Hematopoietic multipotent progenitor cell (in vitro differentiated cells): ENCODE measurements at regions not wholly inside any gene's neighbourhood (a gene's known extent, or its start where the extent isn't known, plus 50 kb on each side); places are given as distances from the start of the nearest gene placed in this dataset.

Source experiments
- DNase-seq, 3 donors: peaks; one replicate each; pipeline ENCODE4 v3.0.0-alpha.2; 2011 to 2015; ENCODE audit warnings: low read depth in 2 of 3, low spot score in 2 of 3

- no peak for DNase-seq
These were observed 190.1 kb upstream of the SYT1 start for GRCh38 chr12:78674311-78675090.

DNA sequence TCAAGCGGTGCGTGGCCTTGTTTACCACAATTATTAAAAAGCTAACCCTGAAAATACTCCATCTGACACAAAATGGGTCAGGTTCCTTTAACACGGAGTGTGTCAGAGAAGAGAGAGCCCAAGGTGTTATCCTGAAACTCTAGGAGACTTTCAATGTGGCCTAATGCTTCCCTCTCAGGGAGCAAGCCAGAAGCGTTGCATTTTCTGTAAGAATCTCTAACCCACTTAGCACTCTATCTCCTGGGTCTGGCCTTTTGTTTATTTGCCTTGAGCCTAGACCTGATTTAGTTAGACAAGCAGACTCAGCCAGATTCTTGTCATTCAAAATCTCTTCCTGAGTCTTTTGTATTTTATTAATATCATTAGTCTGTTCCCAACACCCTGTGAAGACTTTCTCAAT is 184.0 kb upstream of the SYT1 start:
- no peak for DNase-seq

DNA sequence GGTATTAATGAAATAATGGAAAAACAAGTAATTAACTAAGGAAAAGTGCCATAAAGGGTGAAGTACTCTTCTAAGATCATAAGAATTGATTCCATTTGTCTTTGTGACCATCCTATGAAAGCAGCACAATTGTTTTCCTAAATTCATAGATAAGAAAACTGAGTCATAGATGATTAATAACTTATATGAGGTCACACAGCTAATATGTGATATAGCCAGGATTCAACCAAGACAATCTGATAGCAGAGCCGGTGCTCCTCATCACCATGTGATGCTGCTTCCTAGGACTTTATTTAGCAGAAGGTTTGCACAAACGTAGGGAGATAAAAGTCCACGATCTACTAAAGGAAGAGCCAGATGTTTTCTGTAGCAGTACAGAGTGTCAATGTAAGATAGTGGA is 181.5 kb upstream of the SYT1 start:
- DNase-seq: no peak

- DNase-seq: no peak
These were observed 180.9 kb upstream of the SYT1 start for GRCh38 chr12:78683626-78684025.

DNA sequence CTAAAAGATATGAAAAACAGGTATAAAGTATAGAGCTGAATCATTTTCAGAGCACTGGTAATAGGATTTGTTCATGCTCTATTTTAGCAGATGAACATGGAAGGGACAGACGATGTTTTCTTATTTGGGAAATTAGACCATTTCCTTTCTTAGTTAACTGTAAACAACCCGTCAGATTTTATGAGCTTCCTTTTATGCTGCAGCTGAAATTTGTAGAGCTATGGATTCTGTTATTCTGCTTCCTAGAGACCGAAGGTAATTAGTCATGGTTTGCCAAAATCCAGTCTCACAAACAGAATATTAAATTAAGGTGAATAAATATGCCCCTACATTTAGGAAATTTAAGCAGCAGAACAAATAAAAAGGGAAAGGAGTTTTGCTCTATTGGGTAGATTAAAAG is 180.2 kb upstream of the SYT1 start:
- DNase-seq: no peak

GRCh38 chr12:78695749-78696148 is 168.8 kb upstream of the SYT1 start:
- DNase-seq: no peak

- DNase-seq: no peak
These were observed 168.3 kb upstream of the SYT1 start for GRCh38 chr12:78696267-78696666.

- DNase-seq: no peak
These were observed 166.7 kb upstream of the SYT1 start for GRCh38 chr12:78697817-78698415.

DNA sequence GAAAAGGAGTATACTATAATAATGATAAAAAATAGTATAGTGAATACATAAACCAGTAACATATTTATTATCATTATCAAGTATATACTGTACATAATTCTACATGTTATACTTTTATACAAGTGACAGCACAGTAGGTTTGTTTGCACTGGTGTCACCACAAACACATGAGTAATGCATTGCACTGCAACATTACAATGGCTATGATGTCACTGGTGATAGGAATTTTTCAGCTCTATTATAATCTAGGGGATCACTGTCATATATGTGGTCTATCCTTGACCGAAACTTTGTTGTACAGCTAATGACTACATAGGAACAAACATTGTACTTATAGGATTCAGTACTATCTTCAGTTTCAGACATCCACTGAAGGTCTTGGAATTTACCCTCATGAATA is 165.8 kb upstream of the SYT1 start:
- no peak for DNase-seq

DNA sequence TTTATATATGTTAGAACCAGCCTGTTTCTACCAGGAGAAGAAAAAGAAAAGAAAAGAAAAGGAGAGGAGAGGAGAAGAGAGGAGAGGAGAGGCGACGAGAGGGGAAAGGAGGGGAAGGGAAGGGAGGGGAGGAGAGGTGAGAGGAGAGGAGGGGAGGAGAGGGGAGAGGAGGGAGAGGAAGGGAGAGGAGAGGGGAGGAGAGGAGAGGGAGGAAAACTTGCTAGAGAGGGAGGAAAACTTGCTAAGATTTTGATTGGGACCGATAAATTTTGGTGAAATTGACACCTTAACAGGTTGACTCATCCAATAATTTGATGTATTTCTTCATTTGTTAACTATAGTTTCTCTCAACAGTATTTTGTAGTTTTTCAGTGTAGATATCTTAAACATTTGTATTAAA is 164.0 kb upstream of the SYT1 start:
- no peak for DNase-seq

- no peak for DNase-seq
These were observed 160.6 kb upstream of the SYT1 start for GRCh38 chr12:78703820-78704525.

GRCh38 chr12:78711954-78712353 is 152.6 kb upstream of the SYT1 start:
- DNase-seq: no peak

GRCh38 chr12:78712834-78713481 is 151.6 kb upstream of the SYT1 start:
- no peak for DNase-seq

- DNase-seq: no peak
These were observed 144.9 kb upstream of the SYT1 start for GRCh38 chr12:78719721-78720120.

- no peak for DNase-seq
These were observed 142.7 kb upstream of the SYT1 start for GRCh38 chr12:78721906-78722305.

DNA sequence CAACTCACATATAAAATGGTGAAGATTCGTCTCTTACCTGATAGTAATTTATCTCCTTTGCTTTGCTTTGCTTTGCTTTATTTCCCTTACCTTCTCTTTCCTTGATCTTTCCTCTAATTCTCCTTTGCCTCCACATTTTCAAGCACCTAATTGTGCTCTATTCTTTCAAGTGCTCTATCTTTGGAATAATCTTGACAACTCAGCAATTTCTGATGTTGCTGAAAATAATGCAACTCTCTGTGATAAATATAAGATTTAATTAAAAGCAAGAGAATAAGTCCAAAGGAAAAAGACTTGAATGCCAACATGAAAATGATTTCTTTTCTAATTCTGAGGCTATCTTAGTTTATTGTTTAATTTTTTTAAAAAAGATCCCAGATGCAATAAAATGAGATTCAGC is 139.5 kb upstream of the SYT1 start:
- DNase-seq: no peak

DNA sequence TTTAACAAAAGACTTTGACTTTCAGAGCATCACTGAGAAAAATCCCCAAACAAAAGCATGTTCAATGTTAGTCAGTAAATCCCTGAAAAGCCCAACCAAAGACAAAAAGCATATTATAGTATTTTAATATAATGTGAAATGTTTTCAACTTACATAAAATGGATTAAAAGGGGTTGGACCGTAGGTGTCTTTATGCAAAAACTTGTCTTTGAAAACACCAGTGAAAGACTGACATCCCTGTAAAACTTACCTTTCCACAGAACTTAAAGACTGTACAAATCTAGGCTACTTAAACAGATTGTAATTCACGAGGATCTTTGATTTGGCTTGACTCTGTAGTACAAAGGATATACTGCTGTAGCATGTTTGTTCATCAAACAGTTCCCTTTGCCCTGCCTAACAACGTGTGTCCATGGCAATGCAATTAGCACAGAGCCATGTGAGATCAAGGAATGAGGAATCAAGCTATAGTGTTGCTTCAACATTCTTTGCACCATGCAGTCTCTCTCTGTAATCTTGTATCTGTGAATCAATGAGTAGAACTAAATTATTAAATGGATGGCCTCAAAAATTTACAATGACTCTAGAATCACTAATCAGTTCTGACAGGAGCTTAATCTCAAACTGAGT is 138.5 kb upstream of the SYT1 start:
- no peak for DNase-seq

GRCh38 chr12:78726854-78727253 is 137.7 kb upstream of the SYT1 start:
- no peak for DNase-seq

GRCh38 chr12:78732481-78732880 is 132.1 kb upstream of the SYT1 start:
- DNase-seq: no peak

GRCh38 chr12:78739653-78740052 is 124.9 kb upstream of the SYT1 start:
- DNase-seq: no peak

GRCh38 chr12:78746001-78746400 is 118.6 kb upstream of the SYT1 start:
- no peak for DNase-seq
